Panc1 (cell line): ENCODE measurements at regions not wholly inside any gene's neighbourhood (a gene's known extent, or its start where the extent isn't known, plus 50 kb on each side); places are given as distances from the start of the nearest gene placed in this dataset.

Experiments
- POLR2AphosphoS5 ChIP-seq: IDR thresholded peaks from 2 replicates; pipeline ENCODE4 v1.6.1; 2012; ENCODE audit warnings: mild to moderate bottlenecking, low read depth, low read length, moderate library complexity
- SIN3A ChIP-seq: IDR thresholded peaks from 2 replicates; pipeline ENCODE4 v1.6.1; 2012; ENCODE audit warnings: low read depth, mild to moderate bottlenecking, low read length, moderate library complexity, borderline replicate concordance; ENCODE audit not compliant: insufficient read depth
- TF ChIP-seq, protein P1 (sequence below): fragments of 450-650 bp; IDR thresholded peaks from 2 replicates; pipeline ENCODE4 v1.5.1; 2017; ENCODE audit warnings: mild to moderate bottlenecking
- TF ChIP-seq, protein P2 (sequence below), 2 experiments: IDR thresholded peaks; 2 replicates each; pipeline ENCODE4 v1.6.1; 2011 to 2012; ENCODE audit warnings: low read depth in 2 of 2, control low read depth in 1 of 2, low read length in 1 of 2, mild to moderate bottlenecking in 1 of 2, moderate library complexity in 1 of 2; ENCODE audit not compliant: insufficient read depth in 1 of 2

DNA sequence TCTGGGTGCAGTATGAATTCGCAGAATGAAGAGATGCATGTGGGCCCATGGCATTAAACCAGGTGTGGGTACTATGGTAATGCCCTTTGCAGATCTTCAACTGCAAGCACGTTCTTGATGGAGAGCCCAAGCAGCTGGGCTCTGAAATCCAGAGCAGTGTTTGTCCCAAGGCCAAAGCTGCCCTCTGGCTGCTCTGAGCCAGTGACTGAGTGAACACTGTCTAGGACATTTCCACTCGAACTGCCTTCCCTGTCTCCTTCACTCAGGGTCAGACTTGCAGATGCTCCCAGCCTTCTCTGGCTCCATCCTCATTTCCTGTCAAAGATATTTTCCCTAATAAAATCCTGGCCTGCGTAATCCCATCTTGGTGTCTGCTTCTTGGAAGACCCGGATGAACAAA is 80.2 kb upstream of the GJB6 start:
- TF ChIP-seq, protein P1, sequence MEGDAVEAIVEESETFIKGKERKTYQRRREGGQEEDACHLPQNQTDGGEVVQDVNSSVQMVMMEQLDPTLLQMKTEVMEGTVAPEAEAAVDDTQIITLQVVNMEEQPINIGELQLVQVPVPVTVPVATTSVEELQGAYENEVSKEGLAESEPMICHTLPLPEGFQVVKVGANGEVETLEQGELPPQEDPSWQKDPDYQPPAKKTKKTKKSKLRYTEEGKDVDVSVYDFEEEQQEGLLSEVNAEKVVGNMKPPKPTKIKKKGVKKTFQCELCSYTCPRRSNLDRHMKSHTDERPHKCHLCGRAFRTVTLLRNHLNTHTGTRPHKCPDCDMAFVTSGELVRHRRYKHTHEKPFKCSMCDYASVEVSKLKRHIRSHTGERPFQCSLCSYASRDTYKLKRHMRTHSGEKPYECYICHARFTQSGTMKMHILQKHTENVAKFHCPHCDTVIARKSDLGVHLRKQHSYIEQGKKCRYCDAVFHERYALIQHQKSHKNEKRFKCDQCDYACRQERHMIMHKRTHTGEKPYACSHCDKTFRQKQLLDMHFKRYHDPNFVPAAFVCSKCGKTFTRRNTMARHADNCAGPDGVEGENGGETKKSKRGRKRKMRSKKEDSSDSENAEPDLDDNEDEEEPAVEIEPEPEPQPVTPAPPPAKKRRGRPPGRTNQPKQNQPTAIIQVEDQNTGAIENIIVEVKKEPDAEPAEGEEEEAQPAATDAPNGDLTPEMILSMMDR = no peak
- TF ChIP-seq SIN3A (no peak), POLR2AphosphoS5 (no peak)
- TF ChIP-seq, protein P2, sequence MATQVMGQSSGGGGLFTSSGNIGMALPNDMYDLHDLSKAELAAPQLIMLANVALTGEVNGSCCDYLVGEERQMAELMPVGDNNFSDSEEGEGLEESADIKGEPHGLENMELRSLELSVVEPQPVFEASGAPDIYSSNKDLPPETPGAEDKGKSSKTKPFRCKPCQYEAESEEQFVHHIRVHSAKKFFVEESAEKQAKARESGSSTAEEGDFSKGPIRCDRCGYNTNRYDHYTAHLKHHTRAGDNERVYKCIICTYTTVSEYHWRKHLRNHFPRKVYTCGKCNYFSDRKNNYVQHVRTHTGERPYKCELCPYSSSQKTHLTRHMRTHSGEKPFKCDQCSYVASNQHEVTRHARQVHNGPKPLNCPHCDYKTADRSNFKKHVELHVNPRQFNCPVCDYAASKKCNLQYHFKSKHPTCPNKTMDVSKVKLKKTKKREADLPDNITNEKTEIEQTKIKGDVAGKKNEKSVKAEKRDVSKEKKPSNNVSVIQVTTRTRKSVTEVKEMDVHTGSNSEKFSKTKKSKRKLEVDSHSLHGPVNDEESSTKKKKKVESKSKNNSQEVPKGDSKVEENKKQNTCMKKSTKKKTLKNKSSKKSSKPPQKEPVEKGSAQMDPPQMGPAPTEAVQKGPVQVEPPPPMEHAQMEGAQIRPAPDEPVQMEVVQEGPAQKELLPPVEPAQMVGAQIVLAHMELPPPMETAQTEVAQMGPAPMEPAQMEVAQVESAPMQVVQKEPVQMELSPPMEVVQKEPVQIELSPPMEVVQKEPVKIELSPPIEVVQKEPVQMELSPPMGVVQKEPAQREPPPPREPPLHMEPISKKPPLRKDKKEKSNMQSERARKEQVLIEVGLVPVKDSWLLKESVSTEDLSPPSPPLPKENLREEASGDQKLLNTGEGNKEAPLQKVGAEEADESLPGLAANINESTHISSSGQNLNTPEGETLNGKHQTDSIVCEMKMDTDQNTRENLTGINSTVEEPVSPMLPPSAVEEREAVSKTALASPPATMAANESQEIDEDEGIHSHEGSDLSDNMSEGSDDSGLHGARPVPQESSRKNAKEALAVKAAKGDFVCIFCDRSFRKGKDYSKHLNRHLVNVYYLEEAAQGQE (IDR thresholded peaks at IDR 0.05; ENCODE audit: insufficient read depth in 1 of 2, low read depth in 2 of 2, low read length in 1 of 2) = no peak
